ENCODE measurements at regions not wholly inside any gene's neighbourhood (a gene's known extent, or its start where the extent isn't known, plus 50 kb on each side); places are given as distances from the start of the nearest gene placed in this dataset.

- no peak for DNase-seq (ENCODE audit: low read depth)
Observed at GRCh38 chr16:82236875-82237274, 66.9 kb upstream of the MPHOSPH6 start.

- DNase-seq (ENCODE audit: low read depth), result no peak
Observed at GRCh38 chr16:82236415-82236814, 66.4 kb upstream of the MPHOSPH6 start.

GRCh38 chr16:82232806-82233205 lies 62.8 kb upstream of the MPHOSPH6 start:
- no peak for DNase-seq (ENCODE audit: low read depth)

GRCh38 chr16:82231008-82231787 lies 61.2 kb upstream of the MPHOSPH6 start:
- no peak for DNase-seq (ENCODE audit: low read depth)

GRCh38 chr16:82229800-82230619 lies 60.0 kb upstream of the MPHOSPH6 start:
- DNase-seq (ENCODE audit: low read depth), result peak; percentile 72

- no peak for DNase-seq (ENCODE audit: low read depth)
Observed at GRCh38 chr16:82226327-82226726, 56.3 kb upstream of the MPHOSPH6 start.

GRCh38 chr16:82224821-82225220 lies 54.8 kb upstream of the MPHOSPH6 start:
- DNase-seq (ENCODE audit: low read depth), result no peak

- no peak for DNase-seq (ENCODE audit: low read depth)
Observed at GRCh38 chr16:82220541-82220940, 50.5 kb upstream of the MPHOSPH6 start.

All from EH (cell line).